ENCODE measurements at regions not wholly inside any gene's neighbourhood (a gene's known extent, or its start where the extent isn't known, plus 50 kb on each side); places are given as distances from the start of the nearest gene placed in this dataset.

GRCh38 chr1:234542211-234542850 is 63.4 kb upstream of the TARBP1 start:
- POLR2A ChIA-PET, result interaction anchor here (0.6 kb wide), 1 partner anchor 1393 kb away, joined by 3 read pairs; no protein-coding TSS in a partner anchor
- no peak for DNase-seq
- ATAC-seq, result no peak
- peaks cover 0 to 5% (median 0%) of the 10 kb centered on the region in 5 donors for H3K27me3 Mint-ChIP-seq
- H3K27ac Mint-ChIP-seq, result peak overlapping the region in 2 of 10 donors; percentile 72 to 88
- no peak overlapping the region for H3K4me3 Mint-ChIP-seq
- H3K9me3 Mint-ChIP-seq, result no peaks in the 10 kb centered on the region
- H3K36me3 Mint-ChIP-seq, result no peaks in the 10 kb centered on the region
- peaks cover 16 to 23% (median 21%) of the 10 kb centered on the region in 4 donors for H3K4me1 Mint-ChIP-seq

DNA sequence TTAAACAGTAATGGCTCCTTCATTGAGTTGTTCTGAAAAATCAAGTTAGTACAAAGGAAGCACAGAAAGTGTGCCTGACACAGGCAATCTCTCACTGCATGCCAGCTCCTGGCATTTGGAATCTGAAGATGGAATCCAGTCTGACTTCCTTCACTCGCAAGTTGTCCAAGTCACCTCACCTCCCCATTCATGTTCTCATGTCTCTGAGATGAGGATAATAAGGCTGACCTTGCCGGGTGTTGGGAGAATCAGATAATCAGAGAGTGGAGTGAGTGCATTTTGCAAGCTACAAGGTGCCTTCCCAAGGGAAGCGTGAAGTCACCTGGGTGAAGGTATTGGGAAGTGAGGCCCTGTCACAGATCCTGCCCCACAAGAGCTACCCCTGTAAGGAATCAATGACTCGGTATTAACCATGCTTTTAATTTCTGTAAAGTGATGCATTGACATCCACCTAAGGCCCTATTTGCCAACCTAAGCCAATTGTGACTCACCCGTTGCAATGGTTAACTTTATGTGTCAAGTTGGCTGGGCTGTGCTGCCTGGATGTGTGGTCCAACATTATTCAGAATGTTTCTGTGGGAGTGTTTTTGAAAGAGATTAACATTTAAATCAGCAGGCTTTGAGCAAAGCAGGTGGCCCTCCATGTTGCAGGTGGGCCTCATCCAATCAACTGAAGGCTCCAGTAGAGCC is 62.5 kb upstream of the TARBP1 start:
- no peaks in the 10 kb centered on the region for H3K36me3 Mint-ChIP-seq
- no peak for ATAC-seq
- peaks cover 0 to 5% (median 0%) of the 10 kb centered on the region in 5 donors for H3K27me3 Mint-ChIP-seq
- H3K9me3 Mint-ChIP-seq, result no peaks in the 10 kb centered on the region
- POLR2A ChIA-PET, result interaction anchor here (0.6 kb wide), 1 partner anchor 561 kb away, joined by 4 read pairs; no protein-coding TSS in a partner anchor
- H3K4me1 Mint-ChIP-seq, result peaks cover 16 to 23% (median 21%) of the 10 kb centered on the region in 4 donors
- H3K27ac Mint-ChIP-seq, result no peak overlapping the region
- H3K4me3 Mint-ChIP-seq, result no peak overlapping the region
- no peak for DNase-seq

- Mint-ChIP-seq H3K9me3 (no peaks in the 10 kb centered on the region), H3K4me1 (peaks cover 16 to 23% (median 21%) of the 10 kb centered on the region in 4 donors), H3K27me3 (peaks cover 0 to 5% (median 0%) of the 10 kb centered on the region in 5 donors), H3K4me3 (no peak overlapping the region), H3K27ac (peak overlapping the region in 3 of 10 donors; percentile 8 to 63 (median 10)), H3K36me3 (no peaks in the 10 kb centered on the region)
- ATAC-seq (no peak), DNase-seq (no peak)
- POLR2A ChIA-PET, result no interaction called here
Observed at GRCh38 chr1:234540404-234540762, 61.4 kb upstream of the TARBP1 start.

DNA sequence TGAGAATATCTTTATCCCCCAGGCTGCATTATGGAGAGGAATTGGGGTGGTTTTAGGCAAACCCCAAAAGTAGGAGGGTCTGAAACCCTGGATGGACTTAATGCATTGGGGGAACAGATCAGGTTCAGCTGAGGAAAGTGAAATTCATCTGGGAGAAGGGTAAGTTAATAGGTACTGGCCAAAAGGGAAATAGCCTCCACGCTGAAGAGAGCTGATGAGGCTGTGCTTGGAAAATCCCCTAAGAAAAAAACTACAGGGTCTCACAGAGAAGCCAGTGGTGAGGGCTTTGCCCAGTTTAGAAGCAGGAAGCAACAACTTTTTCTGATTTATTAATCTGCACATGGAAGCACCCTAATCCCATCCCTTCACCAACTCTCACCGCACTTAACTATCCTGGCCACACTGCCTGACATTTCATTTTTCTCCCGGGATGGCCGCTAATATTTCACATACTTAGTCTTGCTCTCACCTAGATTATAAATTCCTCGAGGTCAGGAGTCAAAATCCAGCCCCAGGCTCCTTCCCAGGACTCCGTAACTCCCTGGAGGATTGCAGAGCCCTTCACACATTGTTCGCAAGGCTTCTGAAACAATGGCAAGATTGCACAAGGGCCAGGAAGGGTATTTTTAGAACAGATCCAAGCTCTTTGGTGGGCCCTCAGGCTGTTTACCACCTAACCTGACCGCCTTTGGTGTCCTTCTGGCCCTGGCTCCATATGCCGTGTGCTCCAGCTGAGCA is 60.9 kb upstream of the TARBP1 start:
- POLR2A ChIA-PET, result interaction anchor here (0.6 kb wide), 1 partner anchor 428 kb away, joined by 3 read pairs; no protein-coding TSS in a partner anchor
- Mint-ChIP-seq H3K4me1 (peaks cover 13 to 17% (median 17%) of the 10 kb centered on the region in 4 donors), H3K4me3 (no peak overlapping the region), H3K27me3 (peaks cover 0 to 5% (median 0%) of the 10 kb centered on the region in 5 donors), H3K36me3 (no peaks in the 10 kb centered on the region), H3K27ac (peak overlapping the region in 2 of 10 donors; percentile 15 to 63), H3K9me3 (no peaks in the 10 kb centered on the region)
- DNase-seq (no peak), ATAC-seq (no peak)

- DNase-seq, result no peak
- Mint-ChIP-seq H3K4me1 (peaks cover 5 to 12% (median 10%) of the 10 kb centered on the region in 4 donors), H3K27me3 (peaks cover 0 to 5% (median 0%) of the 10 kb centered on the region in 5 donors), H3K27ac (peak overlapping the region in 2 of 10 donors; percentile 15 to 35), H3K4me3 (no peak overlapping the region), H3K9me3 (no peaks in the 10 kb centered on the region), H3K36me3 (no peaks in the 10 kb centered on the region)
- POLR2A ChIA-PET, result interaction anchor here (0.6 kb wide), 1 partner anchor 427 kb away, joined by 3 read pairs; no protein-coding TSS in a partner anchor
- ATAC-seq, result no peak
Observed at GRCh38 chr1:234538930-234539649, 60.1 kb upstream of the TARBP1 start.

GRCh38 chr1:234538062-234538731 is 59.2 kb upstream of the TARBP1 start:
- POLR2A ChIA-PET, result no interaction called here
- H3K27ac Mint-ChIP-seq, result no peak overlapping the region

DNA sequence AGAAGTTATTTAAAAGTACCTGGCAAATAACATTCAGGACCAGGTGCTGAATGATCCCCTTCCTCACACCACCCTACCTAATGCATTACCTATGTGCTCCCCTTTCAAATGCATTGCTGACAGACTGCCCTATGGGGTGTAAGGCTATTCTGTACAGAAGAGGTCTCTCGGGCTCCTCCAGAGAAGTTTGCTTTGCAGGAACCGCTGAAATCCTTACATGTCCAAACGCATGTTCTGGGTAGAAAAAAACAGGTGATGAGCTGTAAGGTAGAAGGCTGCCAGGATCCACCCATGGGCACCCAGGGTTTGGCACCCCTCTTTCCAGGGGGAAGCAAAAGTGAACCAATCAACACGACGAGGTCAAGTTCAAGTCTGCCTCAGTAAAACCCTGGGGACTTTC is 58.3 kb upstream of the TARBP1 start:
- ATAC-seq (no peak), DNase-seq (no peak)
- POLR2A ChIA-PET, result no interaction called here
- Mint-ChIP-seq H3K36me3 (no peaks in the 10 kb centered on the region), H3K27ac (no peak overlapping the region), H3K9me3 (no peaks in the 10 kb centered on the region), H3K4me3 (no peak overlapping the region), H3K4me1 (peaks cover 0 to 6% (median 2%) of the 10 kb centered on the region in 4 donors), H3K27me3 (peaks cover 0 to 13% (median under 1%) of the 10 kb centered on the region in 5 donors)

More at GRCh38 chr1:234538062-234538731, 59.2 kb upstream of the TARBP1 start:
- peaks cover 0 to 11% (median 0%) of the 10 kb centered on the region in 5 donors for H3K27me3 Mint-ChIP-seq
- no peaks in the 10 kb centered on the region for H3K36me3 Mint-ChIP-seq
- peaks cover 0 to 8% (median 3%) of the 10 kb centered on the region in 4 donors for H3K4me1 Mint-ChIP-seq
- ATAC-seq (no peak), DNase-seq (no peak)
- no peak overlapping the region for H3K4me3 Mint-ChIP-seq
- H3K9me3 Mint-ChIP-seq, result no peaks in the 10 kb centered on the region

DNA sequence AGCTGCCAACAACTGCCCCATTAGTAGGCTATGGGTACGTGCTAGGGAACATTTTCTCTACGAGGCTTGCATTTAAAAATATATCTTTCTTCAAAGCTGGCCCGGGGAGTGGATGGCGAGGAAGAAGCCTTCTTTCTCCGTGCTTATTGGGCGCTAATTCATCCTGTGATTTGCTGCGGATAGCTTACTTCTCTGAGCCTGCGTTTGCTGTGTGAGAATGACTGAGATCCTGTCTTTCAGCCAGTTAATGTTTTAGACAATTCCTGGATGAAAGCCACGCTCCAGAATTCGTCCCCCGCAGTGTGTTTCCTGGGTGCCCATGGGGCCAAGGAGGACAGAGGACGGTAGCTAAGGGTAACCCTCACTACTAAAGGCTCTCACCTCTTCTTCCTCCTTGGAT is 57.8 kb upstream of the TARBP1 start:
- Mint-ChIP-seq H3K27me3 (peaks cover 0 to 15% (median 2%) of the 10 kb centered on the region in 5 donors), H3K9me3 (no peaks in the 10 kb centered on the region), H3K36me3 (no peaks in the 10 kb centered on the region), H3K27ac (no peak overlapping the region), H3K4me1 (peaks cover 0 to 6% (median 1%) of the 10 kb centered on the region in 4 donors), H3K4me3 (no peak overlapping the region)
- DNase-seq, result no peak
- ATAC-seq, result no peak
- POLR2A ChIA-PET, result no interaction called here

DNA sequence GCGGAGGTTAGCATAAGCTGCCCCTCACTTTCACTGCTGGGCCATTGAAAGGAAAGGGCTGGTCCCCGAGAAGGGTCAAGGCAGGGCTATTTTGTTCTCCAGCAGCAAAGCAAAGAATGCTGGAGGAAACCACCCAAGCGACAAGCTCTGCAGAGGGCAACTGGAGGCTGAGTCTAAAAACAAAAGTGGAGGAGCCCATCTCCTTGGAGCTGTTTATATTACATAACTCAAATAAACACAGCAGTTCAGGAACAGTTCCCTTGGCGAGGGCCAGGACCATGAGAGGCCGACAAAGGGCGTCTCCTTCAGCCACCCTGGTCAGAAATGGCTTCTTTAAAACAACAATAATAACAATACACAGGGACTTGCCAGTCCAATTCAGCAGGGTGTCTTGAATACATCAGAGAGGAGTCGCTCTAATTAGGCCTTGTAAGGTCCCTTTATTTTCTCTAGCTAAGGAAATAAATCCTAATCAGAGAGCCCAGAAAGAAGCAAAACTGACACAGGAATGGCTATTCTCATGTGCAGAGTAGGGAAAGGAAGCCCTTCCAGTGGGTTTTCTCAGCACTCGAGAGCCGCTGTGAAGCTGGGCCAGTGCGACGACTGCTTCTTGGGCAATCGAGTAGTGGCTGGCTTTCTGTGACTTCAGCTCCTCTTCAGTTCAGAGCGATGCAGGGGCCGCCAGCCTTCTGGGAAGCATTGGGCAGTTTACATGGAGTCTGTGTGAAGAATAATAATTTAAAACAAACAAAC is 57.0 kb upstream of the TARBP1 start:
- H3K27me3 Mint-ChIP-seq, result peaks cover 0 to 15% (median 2%) of the 10 kb centered on the region in 5 donors
- no peaks in the 10 kb centered on the region for H3K9me3 Mint-ChIP-seq
- DNase-seq, result no peak
- no peak overlapping the region for H3K4me3 Mint-ChIP-seq
- ATAC-seq, result no peak
- POLR2A ChIA-PET, result no interaction called here
- H3K27ac Mint-ChIP-seq, result no peak overlapping the region
- no peaks in the 10 kb centered on the region for H3K36me3 Mint-ChIP-seq
- peaks cover 0 to 6% (median 1%) of the 10 kb centered on the region in 4 donors for H3K4me1 Mint-ChIP-seq

DNA sequence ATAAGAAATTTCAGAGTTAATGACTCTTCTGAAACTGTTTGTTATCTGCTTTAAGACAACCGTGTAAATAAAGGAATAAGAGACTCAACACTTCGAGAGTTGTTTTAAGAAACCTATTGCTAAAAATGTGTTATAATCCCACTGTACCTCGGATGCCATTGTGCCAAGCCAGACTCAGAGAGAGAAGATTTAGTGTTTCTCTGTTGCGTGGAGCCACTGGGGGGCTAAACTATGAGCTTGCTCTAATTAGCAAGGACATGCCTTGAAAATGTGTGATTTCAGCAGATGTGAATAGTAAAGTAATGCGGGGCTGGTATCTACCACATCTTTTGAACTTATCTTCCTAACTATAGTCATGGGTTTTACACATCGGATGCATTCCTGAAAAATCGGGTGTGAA is 56.2 kb upstream of the TARBP1 start:
- no peak for DNase-seq
- ATAC-seq, result no peak
- Mint-ChIP-seq H3K4me3 (no peak overlapping the region), H3K9me3 (no peaks in the 10 kb centered on the region), H3K27ac (no peak overlapping the region), H3K27me3 (peaks cover 0 to 15% (median 2%) of the 10 kb centered on the region in 5 donors), H3K4me1 (peaks cover 0 to 6% (median 1%) of the 10 kb centered on the region in 4 donors), H3K36me3 (no peaks in the 10 kb centered on the region)
- POLR2A ChIA-PET, result no interaction called here

DNA sequence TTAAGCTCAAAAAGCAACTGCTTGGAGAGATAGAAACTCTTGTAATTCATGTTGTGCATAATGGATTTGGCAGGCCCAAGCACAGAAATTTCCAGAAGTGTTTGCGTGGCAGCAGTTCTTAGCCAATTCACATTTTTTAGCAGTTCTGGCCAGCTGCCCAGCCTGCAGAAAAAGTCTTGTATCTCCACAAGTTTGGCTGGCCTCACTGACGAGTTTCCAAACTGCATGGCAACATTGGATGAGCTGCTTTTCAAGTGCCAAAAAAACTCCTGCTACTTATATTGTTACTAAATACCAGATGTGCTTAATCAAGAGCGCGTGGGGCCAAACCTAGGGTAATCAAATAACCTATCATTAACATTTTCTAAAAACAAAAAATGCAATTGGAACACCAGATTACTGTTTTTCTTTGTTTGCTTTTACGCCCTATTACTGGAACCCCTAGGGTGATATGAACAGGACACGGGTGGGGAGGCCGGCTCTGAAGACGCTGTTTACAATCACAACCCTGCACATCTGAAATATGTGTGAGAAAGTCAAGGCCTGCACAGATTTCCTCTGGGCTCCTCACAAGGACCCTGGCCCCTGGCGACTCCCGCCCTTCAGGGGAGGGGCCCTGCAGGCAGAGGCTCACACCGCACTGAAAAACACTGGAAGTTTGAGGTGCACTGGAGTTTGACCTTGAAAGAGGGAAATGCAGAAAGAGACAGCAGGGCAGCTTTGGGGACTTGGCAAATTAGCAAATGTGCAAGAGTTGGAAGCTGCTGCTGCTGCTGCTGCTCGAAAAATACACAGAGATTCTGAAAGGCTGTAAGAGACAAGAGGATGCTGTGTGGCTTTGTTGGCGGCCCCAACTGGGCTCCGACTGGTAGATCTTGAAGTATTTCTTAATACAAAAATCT is 55.2 kb upstream of the TARBP1 start:
- Mint-ChIP-seq H3K27me3 (peaks cover 0 to 15% (median 2%) of the 10 kb centered on the region in 5 donors), H3K27ac (no peak overlapping the region), H3K4me3 (no peak overlapping the region), H3K36me3 (no peaks in the 10 kb centered on the region), H3K9me3 (no peaks in the 10 kb centered on the region), H3K4me1 (peaks cover 0 to 6% (median under 1%) of the 10 kb centered on the region in 4 donors)
- no peak for ATAC-seq
- POLR2A ChIA-PET, result no interaction called here
- DNase-seq, result no peak
